Right atrium auricular region (tissue), 2 donors: ENCODE measurements at regions not wholly inside any gene's neighbourhood (a gene's known extent, or its start where the extent isn't known, plus 50 kb on each side); places are given as distances from the start of the nearest gene placed in this dataset.

Experiments used
- DNase-seq: peaks from one replicate; pipeline ENCODE4 v3.0.0-alpha.2; 2019; ENCODE audit warnings: low spot score
- H3K27ac ChIP-seq, 2 donors: fragments of 200-600 bp; sonication (generic); 1 replicate in 1 of 2; 2 replicates in 1 of 2; pipeline ENCODE4 v1.5.1; 2016 to 2019
- H3K27me3 ChIP-seq, 2 donors: fragments of 200-600 bp; sonication (generic); one replicate each; pipeline versions ENCODE4 v1.5.1 to v1.6.0; 2017 to 2019
- H3K36me3 ChIP-seq: fragments of 200-600 bp; sonication (generic); one replicate; pipeline ENCODE4 v1.5.1; 2016
- H3K4me1 ChIP-seq, 2 donors: fragments of 200-600 bp; sonication (generic); one replicate each; pipeline versions ENCODE4 v1.5.1 to v1.6.0; 2017 to 2019
- H3K4me3 ChIP-seq, 2 donors: fragments of 200-600 bp; sonication (generic); 1 replicate in 1 of 2; 2 replicates in 1 of 2; pipeline ENCODE4 v1.5.1; 2017 to 2019; ENCODE audit warnings: mild to moderate bottlenecking in 1 of 2, moderate library complexity in 1 of 2
- H3K9me3 ChIP-seq, 2 donors: fragments of 200-600 bp; sonication (generic); one replicate each; pipeline ENCODE4 v1.5.1; 2019
- TF ChIP-seq, protein P1 (sequence below), 2 donors: fragments of 200-600 bp; sonication (generic); IDR thresholded peaks; one replicate each; pipeline ENCODE4 v1.5.1; 2019; ENCODE audit warnings: antibody characterized with exemption in 2 of 2

DNA sequence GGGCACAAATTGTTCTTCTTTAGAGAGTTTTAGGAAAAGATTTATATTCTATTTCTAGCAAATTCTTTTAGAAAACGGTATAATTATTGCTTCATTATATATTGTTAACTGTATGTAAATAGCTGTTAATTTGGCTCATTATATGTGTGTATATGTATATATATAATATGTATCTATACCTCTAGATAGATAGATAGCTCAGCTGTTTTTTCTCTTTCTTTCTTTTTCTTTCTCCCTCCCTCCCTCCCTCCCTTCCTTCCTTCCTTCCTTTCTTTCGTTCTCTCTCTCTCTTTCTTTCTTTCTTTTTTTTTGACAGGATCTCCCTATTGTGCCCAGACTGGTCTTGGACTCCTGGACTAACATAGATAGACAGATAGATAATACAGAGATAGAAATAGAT is 1538.8 kb downstream of the PCDH7 start:
- no peak for DNase-seq
- no peak overlapping the region for H3K4me3 ChIP-seq
- H3K4me1 ChIP-seq: no peaks in the 10 kb centered on the region

GRCh38 chr4:32261196-32261595 is 1541.0 kb downstream of the PCDH7 start:
- Histone ChIP-seq H3K27me3 (no peaks in the 10 kb centered on the region), H3K4me3 (no peak overlapping the region), H3K27ac (no peak overlapping the region), H3K36me3 (no peaks in the 10 kb centered on the region), H3K4me1 (no peaks in the 10 kb centered on the region), H3K9me3 (no peaks in the 10 kb centered on the region)
- TF ChIP-seq, protein P1, sequence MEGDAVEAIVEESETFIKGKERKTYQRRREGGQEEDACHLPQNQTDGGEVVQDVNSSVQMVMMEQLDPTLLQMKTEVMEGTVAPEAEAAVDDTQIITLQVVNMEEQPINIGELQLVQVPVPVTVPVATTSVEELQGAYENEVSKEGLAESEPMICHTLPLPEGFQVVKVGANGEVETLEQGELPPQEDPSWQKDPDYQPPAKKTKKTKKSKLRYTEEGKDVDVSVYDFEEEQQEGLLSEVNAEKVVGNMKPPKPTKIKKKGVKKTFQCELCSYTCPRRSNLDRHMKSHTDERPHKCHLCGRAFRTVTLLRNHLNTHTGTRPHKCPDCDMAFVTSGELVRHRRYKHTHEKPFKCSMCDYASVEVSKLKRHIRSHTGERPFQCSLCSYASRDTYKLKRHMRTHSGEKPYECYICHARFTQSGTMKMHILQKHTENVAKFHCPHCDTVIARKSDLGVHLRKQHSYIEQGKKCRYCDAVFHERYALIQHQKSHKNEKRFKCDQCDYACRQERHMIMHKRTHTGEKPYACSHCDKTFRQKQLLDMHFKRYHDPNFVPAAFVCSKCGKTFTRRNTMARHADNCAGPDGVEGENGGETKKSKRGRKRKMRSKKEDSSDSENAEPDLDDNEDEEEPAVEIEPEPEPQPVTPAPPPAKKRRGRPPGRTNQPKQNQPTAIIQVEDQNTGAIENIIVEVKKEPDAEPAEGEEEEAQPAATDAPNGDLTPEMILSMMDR (IDR thresholded peaks at IDR 0.05): no peak
- DNase-seq: no peak

More for the DNA sequence above, 1538.8 kb downstream of the PCDH7 start:
- no peaks in the 10 kb centered on the region for H3K9me3 ChIP-seq
- TF ChIP-seq, protein P1 (IDR thresholded peaks at IDR 0.05): no peak
- H3K27me3 ChIP-seq: no peaks in the 10 kb centered on the region
- no peaks in the 10 kb centered on the region for H3K36me3 ChIP-seq
- H3K27ac ChIP-seq: no peak overlapping the region

DNA sequence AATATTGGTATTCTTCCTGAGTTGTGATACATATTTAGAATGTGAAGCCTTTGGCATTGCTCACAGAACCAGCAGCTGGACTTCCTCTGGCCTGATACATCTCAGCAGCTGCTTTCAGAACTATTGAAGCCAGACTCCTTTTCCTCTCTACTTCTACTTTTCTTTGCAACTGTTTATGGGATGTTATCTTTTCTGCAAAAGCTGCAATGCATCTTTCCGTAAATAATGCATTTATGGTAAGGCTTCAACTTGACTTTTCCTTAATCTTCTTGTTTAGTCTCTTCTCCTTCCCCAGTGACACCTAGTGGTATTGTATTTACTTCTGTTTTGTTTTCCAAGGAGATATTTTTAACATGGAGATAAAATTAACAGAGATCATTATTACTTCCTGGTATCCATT is 1548.7 kb downstream of the PCDH7 start:
- DNase-seq: no peak
- TF ChIP-seq, protein P1 (IDR thresholded peaks at IDR 0.05): no peak
- Histone ChIP-seq H3K36me3 (no peaks in the 10 kb centered on the region), H3K4me3 (no peak overlapping the region), H3K4me1 (no peaks in the 10 kb centered on the region), H3K9me3 (no peaks in the 10 kb centered on the region), H3K27me3 (no peaks in the 10 kb centered on the region), H3K27ac (no peak overlapping the region)

DNA sequence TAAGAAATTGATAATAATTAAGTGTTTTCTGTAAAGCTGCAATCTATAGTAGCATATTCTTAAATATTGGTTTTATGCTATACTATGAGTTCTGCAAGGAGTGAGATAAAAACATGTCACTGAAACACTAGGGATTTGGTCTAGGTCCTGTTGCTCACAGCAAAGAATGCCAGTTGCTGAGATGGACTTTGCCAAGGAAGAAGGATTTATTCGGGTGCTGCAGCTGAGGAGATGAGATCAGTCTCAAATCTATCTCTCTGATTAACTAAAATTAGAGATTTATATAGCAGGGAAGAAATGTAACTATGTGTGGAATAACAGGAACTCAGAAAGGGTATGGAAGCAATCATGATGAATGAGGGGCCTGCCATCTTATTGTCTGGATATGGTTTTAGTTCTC is 1569.9 kb downstream of the PCDH7 start:
- no peak for DNase-seq
- no peaks in the 10 kb centered on the region for H3K27me3 ChIP-seq
- H3K36me3 ChIP-seq: no peaks in the 10 kb centered on the region
- H3K4me1 ChIP-seq: no peaks in the 10 kb centered on the region
- TF ChIP-seq, protein P1 (IDR thresholded peaks at IDR 0.05): no peak
- no peak overlapping the region for H3K4me3 ChIP-seq
- no peak overlapping the region for H3K27ac ChIP-seq
- no peaks in the 10 kb centered on the region for H3K9me3 ChIP-seq

DNA sequence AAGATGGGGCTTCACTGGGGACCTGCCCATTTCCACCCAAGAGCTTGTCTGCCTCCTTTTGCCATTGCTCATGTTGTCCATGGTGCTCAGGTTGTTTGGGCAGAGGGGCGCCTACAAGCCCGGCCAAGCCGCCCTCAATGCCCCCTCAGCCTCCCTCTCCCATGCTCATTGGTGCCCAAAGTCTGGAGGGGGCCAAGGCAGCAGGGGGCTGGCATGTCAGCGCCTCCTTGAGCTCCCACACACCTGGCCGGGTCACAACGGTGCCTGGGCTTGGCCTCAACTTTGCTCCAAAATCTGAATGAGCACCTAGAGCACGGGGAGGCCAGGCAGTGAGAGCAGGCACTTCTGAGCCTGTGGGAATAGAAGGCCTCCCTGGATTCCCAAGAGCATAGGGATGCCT is 1598.8 kb downstream of the PCDH7 start:
- H3K4me1 ChIP-seq: no peaks in the 10 kb centered on the region
- TF ChIP-seq, protein P1 (IDR thresholded peaks at IDR 0.05): no peak
- no peak for DNase-seq

GRCh38 chr4:32321421-32321820 is 1601.3 kb downstream of the PCDH7 start:
- H3K9me3 ChIP-seq: no peaks in the 10 kb centered on the region
- no peaks in the 10 kb centered on the region for H3K4me1 ChIP-seq
- no peaks in the 10 kb centered on the region for H3K27me3 ChIP-seq
- no peaks in the 10 kb centered on the region for H3K36me3 ChIP-seq
- no peak overlapping the region for H3K4me3 ChIP-seq
- no peak for DNase-seq
- no peak overlapping the region for H3K27ac ChIP-seq
- TF ChIP-seq, protein P1 (IDR thresholded peaks at IDR 0.05): no peak

More for the DNA sequence above, 1598.8 kb downstream of the PCDH7 start:
- H3K9me3 ChIP-seq: no peaks in the 10 kb centered on the region
- no peak overlapping the region for H3K4me3 ChIP-seq
- no peaks in the 10 kb centered on the region for H3K27me3 ChIP-seq
- no peak overlapping the region for H3K27ac ChIP-seq
- H3K36me3 ChIP-seq: no peaks in the 10 kb centered on the region
